WTC11 (cell line): ENCODE measurements at regions not wholly inside any gene's neighbourhood (a gene's known extent, or its start where the extent isn't known, plus 50 kb on each side); places are given as distances from the start of the nearest gene placed in this dataset.

Source experiments
- ATAC-seq: fragments of 200-7000 bp; cut with Tn5 transposase; 2 replicates; pipeline ENCODE4 v1.10.0; 2021; ENCODE audit warnings: mild to moderate bottlenecking, moderate library complexity
- CTCF ChIA-PET: fragments of 300-600 bp; sonication (Branson Sonifier 250); formaldehyde crosslinking; loops from one replicate; lab custom pipeline; 2021; ENCODE audit warnings: antibody characterized with exemption; lab: Charles Lee
- POLR2A ChIA-PET: fragments of 350-600 bp; sonication (Branson Sonifier 250); formaldehyde crosslinking; loops from one replicate; lab custom pipeline; 2021; ENCODE audit warnings: antibody characterized with exemption; lab: Charles Lee
- DNase-seq: peaks from one replicate; pipeline ENCODE4 v3.0.0; 2021; ENCODE audit warnings: low spot score
- H3K27ac Mint-ChIP-seq: 2 replicates; pipeline ENCODE4 v1.8.0; 2021; ENCODE audit warnings: mixed read lengths
- H3K27me3 Mint-ChIP-seq: 2 replicates; pipeline ENCODE4 v1.8.0; 2021; ENCODE audit warnings: low read depth, mild to moderate bottlenecking, moderate library complexity, mixed read lengths
- H3K36me3 Mint-ChIP-seq: 2 replicates; pipeline ENCODE4 v1.8.0; 2021; ENCODE audit warnings: mixed read lengths
- H3K4me1 Mint-ChIP-seq: 2 replicates; pipeline ENCODE4 v1.8.0; 2022; ENCODE audit warnings: mixed read lengths
- H3K4me3 Mint-ChIP-seq: 2 replicates; pipeline ENCODE4 v1.8.0; 2021; ENCODE audit warnings: mild to moderate bottlenecking, moderate library complexity, mixed read lengths
- H3K9me3 Mint-ChIP-seq: 2 replicates; pipeline ENCODE4 v1.8.0; 2021; ENCODE audit warnings: mixed read lengths
- ATF6 ChIP-seq: sonication (generic); formaldehyde crosslinking; IDR thresholded peaks from 2 replicates; pipeline ENCODE4 v1.8.1; 2023; ENCODE audit warnings: mild to moderate bottlenecking, missing genetic modification reagents
- CBFB ChIP-seq: sonication (generic); formaldehyde crosslinking; IDR thresholded peaks from 2 replicates; pipeline ENCODE4 v1.8.1; 2022; ENCODE audit warnings: mild to moderate bottlenecking, low read depth, missing genetic modification reagents
- CREM ChIP-seq: sonication (generic); formaldehyde crosslinking; IDR thresholded peaks from 2 replicates; pipeline ENCODE4 v1.8.1; 2022; ENCODE audit warnings: mild to moderate bottlenecking, missing genetic modification reagents, moderate library complexity
- EMX1 ChIP-seq: fragments of 250-450 bp; sonication (Bioruptor Pico); IDR thresholded peaks from 2 replicates; pipeline ENCODE4 v1.8.0; 2021; ENCODE audit warnings: mild to moderate bottlenecking
- ETV6 ChIP-seq: sonication (generic); formaldehyde crosslinking; IDR thresholded peaks from 2 replicates; pipeline ENCODE4 v1.8.1; 2022; ENCODE audit warnings: mild to moderate bottlenecking, missing genetic modification reagents
- FOXJ3 ChIP-seq: sonication (generic); formaldehyde crosslinking; IDR thresholded peaks from 2 replicates; pipeline ENCODE4 v1.9.0; 2021; ENCODE audit warnings: missing genetic modification reagents, mild to moderate bottlenecking, borderline replicate concordance
- GABPB1 ChIP-seq: sonication (generic); formaldehyde crosslinking; IDR thresholded peaks from 2 replicates; pipeline ENCODE4 v1.8.1; 2023; ENCODE audit warnings: mild to moderate bottlenecking, missing genetic modification reagents
- HMGXB4 ChIP-seq: sonication (generic); formaldehyde crosslinking; IDR thresholded peaks from 2 replicates; pipeline ENCODE4 v1.8.1; 2023; ENCODE audit warnings: mild to moderate bottlenecking, moderate library complexity, missing genetic modification reagents
- IRF2 ChIP-seq: sonication (generic); formaldehyde crosslinking; IDR thresholded peaks from 2 replicates; pipeline ENCODE4 v1.8.0; 2022; ENCODE audit warnings: low read depth, missing genetic modification reagents, borderline replicate concordance
- JAZF1 ChIP-seq: fragments of 250-450 bp; sonication (Bioruptor Pico); IDR thresholded peaks from 2 replicates; pipeline ENCODE4 v1.9.0; 2021; ENCODE audit warnings: moderate library complexity, mild to moderate bottlenecking, inconsistent platforms
- JUN ChIP-seq: sonication (generic); formaldehyde crosslinking; IDR thresholded peaks from 2 replicates; pipeline ENCODE4 v1.8.0; 2023; ENCODE audit warnings: mild to moderate bottlenecking, missing genetic modification reagents
- MXD4 ChIP-seq: fragments of 250-450 bp; sonication (Bioruptor Pico); IDR thresholded peaks from 2 replicates; pipeline ENCODE4 v1.8.0; 2021; ENCODE audit warnings: mild to moderate bottlenecking, moderate library complexity, borderline replicate concordance
- NFYB ChIP-seq: sonication (generic); formaldehyde crosslinking; conservative IDR thresholded peaks from 2 replicates; pipeline ENCODE4 v1.8.0; 2022; ENCODE audit warnings: low read depth, missing genetic modification reagents
- NR2C2 ChIP-seq: sonication (generic); formaldehyde crosslinking; IDR thresholded peaks from 2 replicates; pipeline ENCODE4 v1.8.0; 2022; ENCODE audit warnings: mild to moderate bottlenecking, missing genetic modification reagents
- OVOL2 ChIP-seq: fragments of 250-450 bp; sonication (Bioruptor Pico); IDR thresholded peaks from 2 replicates; pipeline ENCODE4 v1.9.0; 2021; ENCODE audit warnings: mild to moderate bottlenecking, borderline replicate concordance
- PRRX2 ChIP-seq: fragments of 250-450 bp; sonication (Bioruptor Pico); IDR thresholded peaks from 2 replicates; pipeline ENCODE4 v1.8.0; 2021; ENCODE audit warnings: mild to moderate bottlenecking
- RELA ChIP-seq: sonication (generic); formaldehyde crosslinking; IDR thresholded peaks from 2 replicates; pipeline ENCODE4 v1.8.1; 2022; ENCODE audit warnings: missing genetic modification reagents, mild to moderate bottlenecking, borderline replicate concordance
- SP1 ChIP-seq: sonication (generic); formaldehyde crosslinking; conservative IDR thresholded peaks from 2 replicates; pipeline ENCODE4 v1.8.1; 2022; ENCODE audit warnings: missing genetic modification reagents
- TP53 ChIP-seq: sonication (generic); formaldehyde crosslinking; IDR thresholded peaks from 2 replicates; pipeline ENCODE4 v1.8.1; 2023; ENCODE audit warnings: mild to moderate bottlenecking, missing genetic modification reagents
- ZNF121 ChIP-seq: sonication (generic); formaldehyde crosslinking; IDR thresholded peaks from 2 replicates; pipeline ENCODE4 v1.8.0; 2023; ENCODE audit warnings: missing genetic modification reagents
- ZNF396 ChIP-seq: fragments of 250-450 bp; sonication (Bioruptor Pico); IDR thresholded peaks from 2 replicates; pipeline ENCODE4 v1.8.0; 2021; ENCODE audit warnings: mild to moderate bottlenecking, moderate library complexity, borderline replicate concordance
- ZNF423 ChIP-seq: fragments of 250-450 bp; sonication (Bioruptor Pico); IDR thresholded peaks from 2 replicates; pipeline ENCODE4 v2.1.2; 2022; ENCODE audit warnings: mild to moderate bottlenecking, moderate library complexity
- ZNF512 ChIP-seq: sonication (generic); formaldehyde crosslinking; IDR thresholded peaks from 2 replicates; pipeline ENCODE4 v1.8.1; 2022; ENCODE audit warnings: missing genetic modification reagents, borderline replicate concordance
- ZSCAN18 ChIP-seq: fragments of 250-450 bp; sonication (Bioruptor Pico); IDR thresholded peaks from 2 replicates; pipeline ENCODE4 v2.1.2; 2022; ENCODE audit warnings: mild to moderate bottlenecking, moderate library complexity
- TF ChIP-seq, protein P1 (sequence below): fragments of 200-600 bp; IDR thresholded peaks from 2 replicates; pipeline ENCODE4 v1.8.0; 2022; ENCODE audit warnings: antibody characterized with exemption

- no peaks in the 10 kb centered on the region for H3K27me3 Mint-ChIP-seq
- H3K36me3 Mint-ChIP-seq = no peaks in the 10 kb centered on the region
- ChIA-PET CTCF (no interaction called here), POLR2A (no interaction called here)
- H3K4me3 Mint-ChIP-seq = no peak overlapping the region
- TF ChIP-seq ATF6 (CRISPR knock-in tag) (no peak), HMGXB4 (no peak), CBFB (CRISPR knock-in tag) (no peak), ZNF423 (no peak), OVOL2 (CRISPR knock-in tag) (no peak), ETV6 (CRISPR knock-in tag) (no peak), RELA (CRISPR knock-in tag) (no peak), JAZF1 (no peak), TP53 (CRISPR knock-in tag) (no peak), CREM (CRISPR knock-in tag) (no peak)
- H3K4me1 Mint-ChIP-seq = peaks cover 26% of the 10 kb centered on the region
- H3K9me3 Mint-ChIP-seq = peaks cover 11% of the 10 kb centered on the region; the same call in 1 of the 2 replicates
- DNase-seq (no peak), ATAC-seq (no peak)
- H3K27ac Mint-ChIP-seq = no peak overlapping the region
Measured at GRCh38 chr18:41456831-41457230, 498.2 kb upstream of the PIK3C3 start.

DNA sequence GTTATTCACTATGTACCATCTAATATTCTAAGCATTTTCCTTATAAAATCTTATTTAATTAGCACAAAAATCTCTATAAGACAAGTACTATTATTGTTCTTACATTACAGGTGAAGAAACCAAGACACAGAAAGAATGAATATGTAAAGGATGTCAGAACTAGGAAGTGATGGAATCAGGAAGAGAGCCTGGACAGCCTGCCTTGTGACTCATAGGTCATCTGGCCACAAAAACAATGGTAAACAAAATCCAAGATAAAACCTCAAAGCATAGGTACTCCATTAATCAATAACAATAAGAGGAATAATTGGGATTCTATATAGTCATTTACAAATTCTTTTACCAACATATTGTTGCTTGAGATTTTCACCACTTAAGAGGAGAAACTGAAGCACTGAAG is 505.4 kb upstream of the PIK3C3 start:
- Mint-ChIP-seq H3K4me3 (no peak overlapping the region), H3K27ac (no peak overlapping the region), H3K27me3 (no peaks in the 10 kb centered on the region), H3K4me1 (peaks cover 23% of the 10 kb centered on the region), H3K36me3 (no peaks in the 10 kb centered on the region; the same call in 1 of the 2 replicates), H3K9me3 (peaks cover 14% of the 10 kb centered on the region; the same call in 1 of the 2 replicates)
- ChIA-PET POLR2A (no interaction called here), CTCF (no interaction called here)
- ATAC-seq = no peak
- DNase-seq = no peak
- no peak for TF ChIP-seq ZNF512 (CRISPR knock-in tag)
- no peak for TF ChIP-seq JUN (CRISPR knock-in tag)
- no peak for TF ChIP-seq MXD4 (CRISPR knock-in tag)
- TF ChIP-seq NFYB (CRISPR knock-in tag) = no peak
- no peak for TF ChIP-seq EMX1 (CRISPR knock-in tag)
- TF ChIP-seq PRRX2 (CRISPR knock-in tag) = no peak
- no peak for TF ChIP-seq GABPB1
- no peak for TF ChIP-seq SP1 (CRISPR knock-in tag)
- no peak for TF ChIP-seq ZNF121
- no peak for TF ChIP-seq TP53 (CRISPR knock-in tag)
- TF ChIP-seq, protein P1, sequence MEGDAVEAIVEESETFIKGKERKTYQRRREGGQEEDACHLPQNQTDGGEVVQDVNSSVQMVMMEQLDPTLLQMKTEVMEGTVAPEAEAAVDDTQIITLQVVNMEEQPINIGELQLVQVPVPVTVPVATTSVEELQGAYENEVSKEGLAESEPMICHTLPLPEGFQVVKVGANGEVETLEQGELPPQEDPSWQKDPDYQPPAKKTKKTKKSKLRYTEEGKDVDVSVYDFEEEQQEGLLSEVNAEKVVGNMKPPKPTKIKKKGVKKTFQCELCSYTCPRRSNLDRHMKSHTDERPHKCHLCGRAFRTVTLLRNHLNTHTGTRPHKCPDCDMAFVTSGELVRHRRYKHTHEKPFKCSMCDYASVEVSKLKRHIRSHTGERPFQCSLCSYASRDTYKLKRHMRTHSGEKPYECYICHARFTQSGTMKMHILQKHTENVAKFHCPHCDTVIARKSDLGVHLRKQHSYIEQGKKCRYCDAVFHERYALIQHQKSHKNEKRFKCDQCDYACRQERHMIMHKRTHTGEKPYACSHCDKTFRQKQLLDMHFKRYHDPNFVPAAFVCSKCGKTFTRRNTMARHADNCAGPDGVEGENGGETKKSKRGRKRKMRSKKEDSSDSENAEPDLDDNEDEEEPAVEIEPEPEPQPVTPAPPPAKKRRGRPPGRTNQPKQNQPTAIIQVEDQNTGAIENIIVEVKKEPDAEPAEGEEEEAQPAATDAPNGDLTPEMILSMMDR = no peak
- no peak for TF ChIP-seq NR2C2
- no peak for TF ChIP-seq IRF2 (CRISPR knock-in tag)
- TF ChIP-seq ETV6 (CRISPR knock-in tag) = no peak
- TF ChIP-seq ZNF396 (CRISPR knock-in tag) = no peak
- no peak for TF ChIP-seq FOXJ3 (CRISPR knock-in tag)
- no peak for TF ChIP-seq ZSCAN18 (CRISPR knock-in tag)
- TF ChIP-seq CBFB (CRISPR knock-in tag) = no peak
- TF ChIP-seq, all 79 proteins: peak for 0
